Peyer's patch (tissue), 4 donors: ENCODE measurements at regions not wholly inside any gene's neighbourhood (a gene's known extent, or its start where the extent isn't known, plus 50 kb on each side); places are given as distances from the start of the nearest gene placed in this dataset.

ENCODE experiments used
- CTCF ChIP-seq, 6 experiments: fragments of 450-650 bp in 4 of 6; fragments of 200-600 bp in 2 of 6; sonication (generic) in 1 of 6; IDR thresholded peaks; one replicate each; pipeline ENCODE4 v1.5.1; 2017 to 2019; ENCODE audit warnings: antibody characterized with exemption in 6 of 6, mild to moderate bottlenecking in 3 of 6, moderate library complexity in 1 of 6
- POLR2A ChIP-seq, 2 donors: fragments of 450-650 bp; IDR thresholded peaks; one replicate each; pipeline ENCODE4 v1.5.1; 2017; ENCODE audit warnings: antibody characterized with exemption in 2 of 2, mild to moderate bottlenecking in 2 of 2, moderate library complexity in 2 of 2

- no peak for TF ChIP-seq POLR2A (IDR thresholded peaks at IDR 0.05)
- TF ChIP-seq CTCF (IDR thresholded peaks at IDR 0.05), result no peak
These were observed 1197.9 kb downstream of the VRK1 start for GRCh38 chr14:97995038-97995437.
